WI38 (cell line): ENCODE measurements at regions not wholly inside any gene's neighbourhood (a gene's known extent, or its start where the extent isn't known, plus 50 kb on each side); places are given as distances from the start of the nearest gene placed in this dataset.

ENCODE experiments used
- H3K4me3 ChIP-seq: 2 replicates; pipeline ENCODE4 v1.5.1; 2011; ENCODE audit warnings: low read depth, mild to moderate bottlenecking, control low read depth, low read length
- TF ChIP-seq, protein P1 (sequence below): IDR thresholded peaks from 2 replicates; pipeline ENCODE4 v1.5.1; 2012; ENCODE audit warnings: low read depth, mild to moderate bottlenecking, control low read depth, low read length

DNA sequence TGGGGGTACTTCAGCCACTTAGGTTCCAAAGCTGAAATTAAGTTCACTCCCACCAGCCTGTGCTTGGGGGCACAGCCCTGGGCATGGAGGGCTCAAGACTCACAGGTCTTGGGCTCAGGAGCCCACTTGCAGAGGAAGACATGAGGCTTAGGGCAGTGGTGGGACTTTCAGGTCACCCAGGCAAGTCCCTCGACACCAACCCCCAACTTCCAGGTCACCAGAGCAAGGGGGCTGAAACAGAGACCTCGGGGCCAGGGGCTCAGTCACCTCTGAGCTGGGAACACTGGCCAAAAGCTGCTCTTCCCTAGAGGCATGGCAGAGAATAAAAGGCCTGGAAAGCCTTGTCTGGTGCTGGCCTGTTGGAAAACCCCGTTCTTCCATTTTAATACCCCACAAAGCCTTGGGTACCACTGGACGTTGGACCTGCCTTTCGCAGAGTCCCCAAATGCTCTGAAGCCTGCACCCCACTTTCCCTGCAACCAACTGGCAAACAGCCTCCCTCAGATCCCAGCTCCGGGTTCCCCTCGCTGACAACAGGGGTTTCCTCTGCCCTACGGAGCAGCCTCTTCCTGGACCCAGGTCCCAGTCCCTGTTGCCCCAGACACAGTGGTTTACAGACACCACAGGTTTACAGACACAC lies 160.9 kb upstream of the PMEPA1 start:
- H3K4me3 ChIP-seq, result no peak overlapping the region
- TF ChIP-seq, protein P1, sequence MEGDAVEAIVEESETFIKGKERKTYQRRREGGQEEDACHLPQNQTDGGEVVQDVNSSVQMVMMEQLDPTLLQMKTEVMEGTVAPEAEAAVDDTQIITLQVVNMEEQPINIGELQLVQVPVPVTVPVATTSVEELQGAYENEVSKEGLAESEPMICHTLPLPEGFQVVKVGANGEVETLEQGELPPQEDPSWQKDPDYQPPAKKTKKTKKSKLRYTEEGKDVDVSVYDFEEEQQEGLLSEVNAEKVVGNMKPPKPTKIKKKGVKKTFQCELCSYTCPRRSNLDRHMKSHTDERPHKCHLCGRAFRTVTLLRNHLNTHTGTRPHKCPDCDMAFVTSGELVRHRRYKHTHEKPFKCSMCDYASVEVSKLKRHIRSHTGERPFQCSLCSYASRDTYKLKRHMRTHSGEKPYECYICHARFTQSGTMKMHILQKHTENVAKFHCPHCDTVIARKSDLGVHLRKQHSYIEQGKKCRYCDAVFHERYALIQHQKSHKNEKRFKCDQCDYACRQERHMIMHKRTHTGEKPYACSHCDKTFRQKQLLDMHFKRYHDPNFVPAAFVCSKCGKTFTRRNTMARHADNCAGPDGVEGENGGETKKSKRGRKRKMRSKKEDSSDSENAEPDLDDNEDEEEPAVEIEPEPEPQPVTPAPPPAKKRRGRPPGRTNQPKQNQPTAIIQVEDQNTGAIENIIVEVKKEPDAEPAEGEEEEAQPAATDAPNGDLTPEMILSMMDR, result no peak

GRCh38 chr20:57869951-57870315 lies 160.1 kb upstream of the PMEPA1 start:
- TF ChIP-seq, protein P1, result no peak
- H3K4me3 ChIP-seq, result no peak overlapping the region

GRCh38 chr20:57869291-57869950 lies 159.6 kb upstream of the PMEPA1 start:
- TF ChIP-seq, protein P1, result no peak

GRCh38 chr20:57868310-57868709 lies 158.5 kb upstream of the PMEPA1 start:
- no peak overlapping the region for H3K4me3 ChIP-seq
- TF ChIP-seq, protein P1, result no peak

More at GRCh38 chr20:57869291-57869950, 159.6 kb upstream of the PMEPA1 start:
- H3K4me3 ChIP-seq, result no peak overlapping the region

- TF ChIP-seq, protein P1, result no peak
- H3K4me3 ChIP-seq, result no peak overlapping the region
Measured at GRCh38 chr20:57867807-57868206, 158.0 kb upstream of the PMEPA1 start.

DNA sequence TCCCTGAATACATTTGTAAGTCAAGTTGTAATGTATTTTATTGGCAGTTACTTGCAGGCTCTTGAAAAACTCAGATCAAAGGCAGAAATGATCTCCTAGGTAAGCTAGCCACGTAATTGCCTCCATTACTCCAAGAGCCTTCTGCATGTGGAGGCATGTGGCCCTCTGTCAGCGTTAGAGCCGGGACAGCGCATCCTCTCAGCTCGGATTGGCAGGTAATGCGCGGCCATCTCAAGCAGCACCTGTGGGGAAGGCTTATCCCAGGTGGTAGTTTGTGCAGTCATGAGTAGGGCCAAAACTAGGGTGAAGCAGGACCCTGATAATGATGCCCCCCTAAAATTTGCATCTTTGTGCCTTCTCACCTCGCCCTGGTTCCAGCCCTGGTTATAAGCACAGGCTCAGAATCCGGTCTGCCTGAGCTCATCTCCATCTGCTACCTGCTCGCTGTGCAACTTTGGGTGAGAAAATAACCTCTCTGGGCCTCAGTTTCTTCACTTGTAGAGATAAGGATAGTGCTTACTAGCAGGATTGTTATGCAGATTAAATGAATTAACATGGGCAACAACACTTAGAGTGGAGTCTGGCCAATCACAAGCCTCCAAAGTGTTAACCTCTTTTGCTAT lies 157.5 kb upstream of the PMEPA1 start:
- TF ChIP-seq, protein P1, result no peak
- H3K4me3 ChIP-seq, result no peak overlapping the region
